SU-DHL-6 (cell line): ENCODE measurements at regions not wholly inside any gene's neighbourhood (a gene's known extent, or its start where the extent isn't known, plus 50 kb on each side); places are given as distances from the start of the nearest gene placed in this dataset.
"Not testable (repeated sequence)": the region's sequence is repeated elsewhere in the genome, so short reads cannot be mapped to it uniquely, and the experiment has no call there.

Source experiments
- H2AFZ ChIP-seq: fragments of 200-600 bp; sonication (generic); 2 replicates; pipeline ENCODE4 v1.6.1; 2014; ENCODE audit warnings: low read depth, mild to moderate bottlenecking, moderate library complexity, mixed read lengths, antibody characterized with exemption, low read length; ENCODE audit not compliant: severe bottlenecking
- H3F3A ChIP-seq: fragments of 200-600 bp; shearing (Covaris generic); 2 replicates; pipeline ENCODE4 v1.6.0; 2016; ENCODE audit warnings: antibody characterized with exemption, mild to moderate bottlenecking; ENCODE audit not compliant: insufficient read depth
- H3K27ac ChIP-seq: fragments of 200-600 bp; sonication (generic); 2 replicates; pipeline ENCODE4 v1.5.1; 2016; ENCODE audit warnings: low read depth, mild to moderate bottlenecking, low read length, moderate library complexity, mixed read lengths
- H3K27me3 ChIP-seq: fragments of 200-600 bp; sonication (generic), shearing (Covaris generic); 2 replicates; pipeline ENCODE4 v1.6.0; 2014; ENCODE audit warnings: mild to moderate bottlenecking, low read length
- H3K36me3 ChIP-seq: fragments of 200-600 bp; sonication (generic); 2 replicates; pipeline ENCODE4 v1.6.1; 2014; ENCODE audit warnings: mild to moderate bottlenecking, low read length, mixed read lengths
- H3K4me2 ChIP-seq: fragments of 300-600, 200-600 bp; shearing (Covaris generic), sonication (generic); 2 replicates; pipeline ENCODE4 v1.6.0; 2014; ENCODE audit warnings: low read length, low read depth, mild to moderate bottlenecking; ENCODE audit not compliant: poor library complexity, severe bottlenecking
- H3K4me3 ChIP-seq: fragments of 200-600 bp; sonication (generic); 2 replicates; pipeline ENCODE4 v1.5.1; 2014; ENCODE audit warnings: antibody characterized with exemption, low read length, mild to moderate bottlenecking, mixed read lengths; ENCODE audit not compliant: insufficient read depth, poor library complexity, severe bottlenecking
- H3K79me2 ChIP-seq: fragments of 200-600 bp; sonication (generic); 2 replicates; pipeline ENCODE4 v1.6.1; 2014; ENCODE audit warnings: mild to moderate bottlenecking, low read length, moderate library complexity; ENCODE audit not compliant: insufficient read depth
- H3K9ac ChIP-seq: fragments of 200-600 bp; sonication (generic); 2 replicates; pipeline ENCODE4 v1.7.0; 2014; ENCODE audit warnings: mild to moderate bottlenecking, low read length
- H3K9me2 ChIP-seq: fragments of 200-600 bp; sonication (generic); replicated peaks from 2 replicates; pipeline ENCODE4 v1.6.1; 2014; ENCODE audit warnings: low read length; ENCODE audit not compliant: insufficient read depth
- H3K9me3 ChIP-seq: fragments of 200-600 bp; sonication (generic); 2 replicates; pipeline ENCODE4 v1.6.1; 2014; ENCODE audit warnings: low read length, mixed read lengths; ENCODE audit not compliant: insufficient read depth
- H4K20me1 ChIP-seq: fragments of 200-600 bp; sonication (generic); 2 replicates; pipeline ENCODE4 v1.6.1; 2014; ENCODE audit warnings: low read depth, mild to moderate bottlenecking, antibody characterized with exemption, low read length, moderate library complexity, mixed read lengths
- CTCF ChIP-seq: fragments of 200-600 bp; sonication (generic); IDR thresholded peaks from one replicate; pipeline ENCODE4 v1.5.1; 2017; ENCODE audit warnings: antibody characterized with exemption, mild to moderate bottlenecking, low read length, moderate library complexity; ENCODE audit not compliant: insufficient read depth, poor library complexity, severe bottlenecking
- EZH2phosphoT487 ChIP-seq: fragments of 200-600 bp; sonication (generic), shearing (Covaris generic); conservative IDR thresholded peaks from 2 replicates; pipeline ENCODE4 v1.6.1; 2018; ENCODE audit warnings: mild to moderate bottlenecking, antibody characterized with exemption, low read length, moderate library complexity, mixed read lengths

GRCh38 chr6:145278163-145278807, 457.0 kb downstream of the EPM2A start:
- Histone ChIP-seq H3K9ac (no peak overlapping the region), H3K4me3 (no peak overlapping the region), H3K27me3 (no peaks in the 10 kb centered on the region), H3K79me2 (no peaks in the 10 kb centered on the region), H3K27ac (no peak overlapping the region), H3K4me2 (no peak overlapping the region), H3K36me3 (no peaks in the 10 kb centered on the region), H3K9me3 (no peaks in the 10 kb centered on the region), H4K20me1 (no peaks in the 10 kb centered on the region), H3K9me2 (no peaks in the 10 kb centered on the region), H2AFZ (no peak overlapping the region), H3F3A (no peaks in the 10 kb centered on the region)
- TF ChIP-seq EZH2phosphoT487 = no peak
- no peak for TF ChIP-seq CTCF

GRCh38 chr6:145279551-145279950, 455.8 kb downstream of the EPM2A start:
- no peak overlapping the region for H3K27ac ChIP-seq
- no peaks in the 10 kb centered on the region for H3K9me2 ChIP-seq
- no peaks in the 10 kb centered on the region for H4K20me1 ChIP-seq
- H3F3A ChIP-seq = no peaks in the 10 kb centered on the region
- no peaks in the 10 kb centered on the region for H3K9me3 ChIP-seq
- TF ChIP-seq EZH2phosphoT487 = no peak
- no peaks in the 10 kb centered on the region for H3K27me3 ChIP-seq
- no peak overlapping the region for H3K9ac ChIP-seq
- no peaks in the 10 kb centered on the region for H3K36me3 ChIP-seq
- H2AFZ ChIP-seq = no peak overlapping the region
- H3K4me2 ChIP-seq = no peak overlapping the region
- no peak overlapping the region for H3K4me3 ChIP-seq
- H3K79me2 ChIP-seq = no peaks in the 10 kb centered on the region

- no peaks in the 10 kb centered on the region for H3K9me2 ChIP-seq
- H3K36me3 ChIP-seq = no peaks in the 10 kb centered on the region
- no peak overlapping the region for H2AFZ ChIP-seq
- no peaks in the 10 kb centered on the region for H3F3A ChIP-seq
- H3K27ac ChIP-seq = no peak overlapping the region
- no peaks in the 10 kb centered on the region for H4K20me1 ChIP-seq
- H3K9me3 ChIP-seq = no peaks in the 10 kb centered on the region
- H3K79me2 ChIP-seq = no peaks in the 10 kb centered on the region
- no peak overlapping the region for H3K9ac ChIP-seq
- H3K4me2 ChIP-seq = no peak overlapping the region
- TF ChIP-seq CTCF (no peak), EZH2phosphoT487 (no peak)
- H3K27me3 ChIP-seq = no peaks in the 10 kb centered on the region
- H3K4me3 ChIP-seq = no peak overlapping the region
These were observed 455.3 kb downstream of the EPM2A start for GRCh38 chr6:145279993-145280392.

- H3K27ac ChIP-seq, H3F3A ChIP-seq, H3K4me3 ChIP-seq, H3K9me2 ChIP-seq, H3K27me3 ChIP-seq, H3K9me3 ChIP-seq, H3K36me3 ChIP-seq, H3K4me2 ChIP-seq, H3K79me2 ChIP-seq, H2AFZ ChIP-seq, H4K20me1 ChIP-seq, H3K9ac ChIP-seq: not testable (repeated sequence)
These were observed 452.1 kb downstream of the EPM2A start for GRCh38 chr6:145283209-145283608.
